Tibial artery (tissue), 4 donors: ENCODE measurements at regions not wholly inside any gene's neighbourhood (a gene's known extent, or its start where the extent isn't known, plus 50 kb on each side); places are given as distances from the start of the nearest gene placed in this dataset.
"Not testable (repeated sequence)": the region's sequence is repeated elsewhere in the genome, so short reads cannot be mapped to it uniquely, and the experiment has no call there.

ENCODE experiments used
- DNase-seq, 2 donors: peaks; one replicate each; pipeline ENCODE4 v3.0.0-alpha.2; 2019
- H3K27ac ChIP-seq, 2 donors: fragments of 200-600 bp; sonication (generic) in 1 of 2; 1 replicate in 1 of 2; 2 replicates in 1 of 2; pipeline ENCODE4 v1.5.1; 2018 to 2019; ENCODE audit warnings: mild to moderate bottlenecking in 1 of 2
- H3K27me3 ChIP-seq, 2 donors: fragments of 200-600 bp; sonication (generic) in 1 of 2; one replicate each; pipeline versions ENCODE4 v1.5.1 to v1.6.0; 2016 to 2019
- H3K36me3 ChIP-seq, 3 donors: fragments of 200-600 bp; sonication (generic) in 2 of 3; one replicate each; pipeline ENCODE4 v1.5.1; 2016 to 2019; ENCODE audit warnings: mild to moderate bottlenecking in 2 of 3
- H3K4me1 ChIP-seq, 4 donors: fragments of 200-600 bp; sonication (generic) in 2 of 4; 1 replicate in 3 of 4; 2 replicates in 1 of 4; pipeline ENCODE4 v1.5.1; 2016 to 2019
- H3K4me3 ChIP-seq, 2 donors: fragments of 200-600 bp; sonication (generic) in 1 of 2; 1 replicate in 1 of 2; 2 replicates in 1 of 2; pipeline ENCODE4 v1.5.1; 2018 to 2019; ENCODE audit warnings: mild to moderate bottlenecking in 2 of 2
- H3K9me3 ChIP-seq, 3 donors: fragments of 200-600 bp; sonication (generic) in 1 of 3; one replicate each; pipeline ENCODE4 v1.5.1; 2016 to 2019
- CTCF ChIP-seq, 2 experiments: fragments of 200-600 bp in 1 of 2; fragments of 450-650 bp in 1 of 2; IDR thresholded peaks; one replicate each; pipeline ENCODE4 v1.5.1; 2017 to 2019; ENCODE audit warnings: antibody characterized with exemption in 2 of 2, mild to moderate bottlenecking in 1 of 2, moderate library complexity in 1 of 2
- intact Hi-C: fragments of 100-400 bp; cut with DNase I; formaldehyde crosslinking; loops from one replicate; pipeline ENCODE4 v1.15.0; 2023; ENCODE audit warnings: low total_unique reads

DNA sequence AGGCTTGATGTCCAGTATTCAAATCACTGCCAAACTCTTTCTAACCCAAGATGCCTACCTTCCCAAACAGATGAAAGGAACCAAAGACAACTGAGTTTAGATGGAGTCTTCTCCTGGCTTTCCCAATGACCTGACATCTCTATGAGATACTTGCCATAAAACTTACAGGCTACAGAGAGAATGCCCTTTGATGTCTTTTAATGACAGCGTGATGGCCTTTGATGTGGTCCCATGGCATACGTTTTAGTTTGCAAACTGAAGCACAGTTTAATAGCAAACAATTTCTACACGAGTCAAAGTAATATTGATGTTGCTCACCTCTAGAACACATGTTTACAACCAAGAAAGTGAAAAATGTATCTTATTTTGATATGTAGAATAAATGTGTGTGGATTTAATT is 73.2 kb downstream of the ZIC4 start:
- intact Hi-C loops = no loop called here
- Histone ChIP-seq H3K4me3 (no peak overlapping the region), H3K36me3 (no peaks in the 10 kb centered on the region), H3K4me1 (no peaks in the 10 kb centered on the region), H3K9me3 (no peaks in the 10 kb centered on the region), H3K27ac (no peak overlapping the region), H3K27me3 (peaks cover 0 to 6% of the 10 kb centered on the region in 2 donors)
- no peak for DNase-seq
- no peak for TF ChIP-seq CTCF (IDR thresholded peaks at IDR 0.05)

DNA sequence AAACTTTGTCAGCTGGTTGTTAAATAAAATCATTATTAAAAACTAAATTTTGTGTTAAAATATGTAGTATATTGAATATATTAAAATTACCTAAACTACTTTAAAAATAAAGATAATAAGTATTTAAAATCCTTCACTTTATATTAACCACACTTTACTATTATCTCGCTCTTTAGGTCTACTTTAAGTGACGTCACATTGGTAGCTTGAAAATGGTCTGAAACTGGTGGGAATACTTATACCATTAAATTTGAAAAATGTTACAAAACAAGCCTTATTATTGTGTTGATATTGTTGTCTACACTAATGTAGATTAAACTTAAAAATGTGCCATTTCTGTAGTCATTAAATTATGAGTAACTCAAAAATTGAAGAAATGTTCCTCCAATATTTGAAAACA is 77.6 kb downstream of the ZIC4 start:
- Histone ChIP-seq H3K36me3 (no peaks in the 10 kb centered on the region), H3K4me1 (no peaks in the 10 kb centered on the region), H3K27ac (no peak overlapping the region), H3K27me3 (no peaks in the 10 kb centered on the region), H3K9me3 (no peaks in the 10 kb centered on the region), H3K4me3 (no peak overlapping the region)
- DNase-seq = no peak
- TF ChIP-seq CTCF (IDR thresholded peaks at IDR 0.05) = no peak
- intact Hi-C loops = no loop called here

GRCh38 chr3:147324356-147324755 is 82.0 kb downstream of the ZIC4 start:
- Histone ChIP-seq H3K27me3 (no peaks in the 10 kb centered on the region), H3K36me3 (no peaks in the 10 kb centered on the region), H3K27ac (no peak overlapping the region), H3K9me3 (no peaks in the 10 kb centered on the region), H3K4me1 (no peaks in the 10 kb centered on the region), H3K4me3 (no peak overlapping the region)
- intact Hi-C loops = no loop called here
- no peak for DNase-seq
- no peak for TF ChIP-seq CTCF (IDR thresholded peaks at IDR 0.05)

DNA sequence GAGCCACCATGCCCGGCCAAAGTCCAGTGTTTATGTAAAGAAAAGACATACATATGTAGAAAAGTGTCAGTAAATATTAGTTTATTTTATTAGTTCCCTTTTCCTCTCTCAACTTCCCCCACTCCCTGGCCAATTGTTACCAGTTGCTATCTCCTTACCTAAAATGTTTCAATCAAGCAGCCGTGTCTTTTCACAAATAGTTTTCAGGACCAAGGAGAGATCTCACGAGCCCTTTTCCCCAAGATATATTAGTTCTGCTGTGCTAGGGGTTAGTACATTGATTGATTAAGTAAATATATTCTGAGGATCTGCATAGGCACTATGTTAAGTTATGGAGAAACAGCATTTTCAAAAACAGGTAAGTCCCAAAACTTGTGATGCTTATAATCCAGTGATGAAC is 87.4 kb downstream of the ZIC4 start:
- Histone ChIP-seq H3K27ac (no peak overlapping the region), H3K4me3 (no peak overlapping the region), H3K36me3 (no peaks in the 10 kb centered on the region), H3K4me1 (no peaks in the 10 kb centered on the region), H3K9me3 (no peaks in the 10 kb centered on the region), H3K27me3 (no peaks in the 10 kb centered on the region)
- DNase-seq = no peak
- intact Hi-C loops = no loop called here
- no peak for TF ChIP-seq CTCF (IDR thresholded peaks at IDR 0.05)

GRCh38 chr3:147317080-147317479 is 89.3 kb downstream of the ZIC4 start:
- H3K4me3 ChIP-seq, H3K27ac ChIP-seq, H3K4me1 ChIP-seq, intact Hi-C loops, H3K36me3 ChIP-seq, H3K27me3 ChIP-seq, H3K9me3 ChIP-seq, DNase-seq: not testable (repeated sequence)

DNA sequence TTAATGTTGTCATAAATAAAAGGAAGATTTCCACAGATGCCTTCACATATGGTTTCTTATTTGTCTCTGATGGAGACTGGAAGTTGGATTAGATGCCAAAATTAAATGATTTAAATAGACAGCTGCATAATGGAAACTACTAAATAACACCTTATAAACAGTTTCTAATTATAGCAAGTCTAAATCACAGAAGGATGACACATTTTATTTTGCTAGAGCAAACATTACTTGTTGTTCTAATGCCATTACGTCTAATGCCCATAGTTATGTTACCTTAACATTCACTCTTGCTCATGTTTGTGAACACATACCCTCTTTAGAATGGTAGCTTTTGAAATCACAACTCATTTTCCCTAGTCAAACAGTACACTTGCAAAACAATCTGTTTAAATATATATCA is 92.8 kb downstream of the ZIC4 start:
- Histone ChIP-seq H3K4me3 (no peak overlapping the region), H3K9me3 (no peaks in the 10 kb centered on the region), H3K36me3 (no peaks in the 10 kb centered on the region), H3K27me3 (no peaks in the 10 kb centered on the region), H3K4me1 (no peaks in the 10 kb centered on the region), H3K27ac (no peak overlapping the region)
- no peak for DNase-seq
- no peak for TF ChIP-seq CTCF (IDR thresholded peaks at IDR 0.05)
- intact Hi-C loops = no loop called here
